ENCODE measurements at regions not wholly inside any gene's neighbourhood (a gene's known extent, or its start where the extent isn't known, plus 50 kb on each side); places are given as distances from the start of the nearest gene placed in this dataset.

DNA sequence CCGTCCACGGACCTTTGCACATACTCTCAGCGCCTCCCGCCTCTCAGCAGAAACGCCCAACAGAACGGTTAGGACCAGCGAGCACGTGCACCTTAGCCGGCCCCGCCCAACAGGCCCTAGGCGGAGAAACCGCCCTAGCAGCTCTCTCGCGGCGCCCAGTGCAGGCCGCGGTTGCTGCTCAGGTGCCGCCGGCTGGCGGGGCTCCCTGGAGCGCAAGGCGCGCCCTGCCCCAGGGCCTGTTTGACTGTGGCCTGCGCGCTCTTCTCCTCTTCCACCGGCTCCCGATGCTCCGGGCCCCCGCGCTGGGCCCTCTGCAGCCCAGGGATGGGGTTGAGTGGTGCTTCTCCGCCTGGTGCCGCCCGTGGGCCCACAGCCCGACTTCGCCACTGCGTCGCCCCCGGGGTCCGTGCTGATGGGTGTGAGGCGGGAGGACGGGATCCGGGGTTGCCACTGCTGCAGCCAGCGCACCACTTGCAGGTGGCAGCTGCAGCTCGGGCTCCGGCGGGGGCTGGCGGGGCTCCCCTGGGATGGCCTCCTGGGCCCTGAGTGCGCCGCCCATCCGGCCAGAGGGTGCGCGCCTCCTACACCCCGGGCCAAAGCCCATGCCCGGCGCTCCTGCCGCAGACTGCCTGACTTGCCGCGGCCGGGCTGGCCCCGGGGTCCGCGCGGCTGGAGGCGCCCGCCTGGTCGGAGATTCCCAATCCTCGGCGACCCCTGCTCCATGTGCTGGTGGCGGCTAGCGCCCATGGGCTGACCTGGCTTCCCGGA is 1889.4 kb upstream of the CDH9 start:
- no peak for DNase-seq
- intact Hi-C loops (cut with micrococcal nuclease): no loop called here

DNA sequence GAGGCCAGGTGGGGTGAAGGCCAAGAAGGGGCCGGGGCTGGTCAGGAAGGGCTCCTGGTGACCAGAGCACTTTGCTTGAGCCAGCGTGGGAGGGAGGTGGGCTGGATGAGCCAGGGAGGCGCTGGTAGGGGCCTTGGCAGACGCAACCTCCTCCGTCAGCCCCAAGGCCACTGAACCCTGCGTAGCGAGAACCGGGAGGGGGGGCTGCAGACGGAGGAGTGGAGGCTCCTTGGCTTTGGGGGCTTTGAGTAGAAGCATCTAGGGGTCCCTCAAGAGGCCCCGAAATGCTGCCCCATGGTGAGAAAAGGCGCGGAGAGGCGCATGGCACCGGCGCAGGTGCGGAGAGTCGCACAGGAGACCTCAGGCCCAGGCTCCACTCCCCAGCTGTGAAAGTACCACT is 1888.0 kb upstream of the CDH9 start:
- no peak overlapping the region for H3K27ac ChIP-seq (ENCODE audit: low read length)
- ATAC-seq: no peak
- no peak overlapping the region for H3K27ac Mint-ChIP-seq

More for the DNA sequence above, 1889.4 kb upstream of the CDH9 start:
- H3K4me1 ChIP-seq (ENCODE audit: control insufficient read depth, insufficient read depth, low read length): no peaks in the 10 kb centered on the region
- 46% methylated on average over 71 of the region's 71 CpGs for WGBS (ENCODE audit: insufficient coverage)
- no peaks in the 10 kb centered on the region for H3K27me3 Mint-ChIP-seq (ENCODE audit: low read depth in 2 of 2)
- no peaks in the 10 kb centered on the region for H3K4me1 Mint-ChIP-seq
- H3K36me3 Mint-ChIP-seq: no peaks in the 10 kb centered on the region
- no peaks in the 10 kb centered on the region for H3K9me3 ChIP-seq (ENCODE audit: control insufficient read depth, insufficient read depth, low read length)
- no peaks in the 10 kb centered on the region for H3K27me3 ChIP-seq (ENCODE audit: control insufficient read depth, insufficient read depth, low read length)
- H3K36me3 ChIP-seq (ENCODE audit: control insufficient read depth, insufficient read depth, low read length): no peaks in the 10 kb centered on the region
- no peak for ATAC-seq
- H3K4me3 Mint-ChIP-seq: no peak overlapping the region
- TF ChIP-seq, protein P1, sequence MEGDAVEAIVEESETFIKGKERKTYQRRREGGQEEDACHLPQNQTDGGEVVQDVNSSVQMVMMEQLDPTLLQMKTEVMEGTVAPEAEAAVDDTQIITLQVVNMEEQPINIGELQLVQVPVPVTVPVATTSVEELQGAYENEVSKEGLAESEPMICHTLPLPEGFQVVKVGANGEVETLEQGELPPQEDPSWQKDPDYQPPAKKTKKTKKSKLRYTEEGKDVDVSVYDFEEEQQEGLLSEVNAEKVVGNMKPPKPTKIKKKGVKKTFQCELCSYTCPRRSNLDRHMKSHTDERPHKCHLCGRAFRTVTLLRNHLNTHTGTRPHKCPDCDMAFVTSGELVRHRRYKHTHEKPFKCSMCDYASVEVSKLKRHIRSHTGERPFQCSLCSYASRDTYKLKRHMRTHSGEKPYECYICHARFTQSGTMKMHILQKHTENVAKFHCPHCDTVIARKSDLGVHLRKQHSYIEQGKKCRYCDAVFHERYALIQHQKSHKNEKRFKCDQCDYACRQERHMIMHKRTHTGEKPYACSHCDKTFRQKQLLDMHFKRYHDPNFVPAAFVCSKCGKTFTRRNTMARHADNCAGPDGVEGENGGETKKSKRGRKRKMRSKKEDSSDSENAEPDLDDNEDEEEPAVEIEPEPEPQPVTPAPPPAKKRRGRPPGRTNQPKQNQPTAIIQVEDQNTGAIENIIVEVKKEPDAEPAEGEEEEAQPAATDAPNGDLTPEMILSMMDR (IDR thresholded peaks at IDR 0.05): no peak
- no peak overlapping the region for H3K27ac ChIP-seq (ENCODE audit: low read length)
- H3K4me3 ChIP-seq (ENCODE audit: low read length): no peak overlapping the region
- H3K27ac Mint-ChIP-seq: no peak overlapping the region
- peaks cover 8 to 23% of the 10 kb centered on the region in 2 donors for H3K9me3 Mint-ChIP-seq

DNA sequence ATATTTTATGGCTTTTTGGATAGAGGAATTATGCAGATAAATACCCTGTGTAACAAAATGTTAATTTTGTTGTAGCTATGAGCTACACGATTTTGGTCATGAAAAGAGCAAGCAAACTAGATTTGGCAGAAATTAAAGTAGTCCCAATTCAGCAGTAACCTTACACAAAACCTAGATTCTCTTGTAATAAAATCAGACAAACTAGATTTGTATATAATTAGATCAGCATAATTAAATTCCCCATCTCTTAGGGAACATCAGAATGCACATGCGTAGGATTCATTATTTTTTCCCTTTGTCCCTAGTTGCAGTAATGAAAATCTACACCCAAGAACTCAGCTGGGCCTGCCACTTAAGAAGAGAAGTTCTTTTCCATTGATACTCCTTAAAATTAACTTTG is 1879.2 kb upstream of the CDH9 start:
- DNase-seq (no peak), ATAC-seq (no peak)
- H3K4me3 Mint-ChIP-seq: no peak overlapping the region
- intact Hi-C loops (cut with micrococcal nuclease): no loop called here
- TF ChIP-seq, protein P1 (IDR thresholded peaks at IDR 0.05): no peak
- Histone ChIP-seq H3K27me3 (ENCODE audit: control insufficient read depth, insufficient read depth, low read length) (no peaks in the 10 kb centered on the region), H3K36me3 (ENCODE audit: control insufficient read depth, insufficient read depth, low read length) (no peaks in the 10 kb centered on the region), H3K27ac (ENCODE audit: low read length) (no peak overlapping the region), H3K4me1 (ENCODE audit: control insufficient read depth, insufficient read depth, low read length) (no peaks in the 10 kb centered on the region), H3K4me3 (ENCODE audit: low read length) (no peak overlapping the region), H3K9me3 (ENCODE audit: control insufficient read depth, insufficient read depth, low read length) (peaks cover 2% of the 10 kb centered on the region)
- no peaks in the 10 kb centered on the region for H3K27me3 Mint-ChIP-seq (ENCODE audit: low read depth in 2 of 2)
- peaks cover 12 to 17% of the 10 kb centered on the region in 2 donors for H3K9me3 Mint-ChIP-seq
- 81% methylated on average over 2 of the region's 2 CpGs for WGBS (ENCODE audit: insufficient coverage)
- H3K36me3 Mint-ChIP-seq: peaks cover 7% of the 10 kb centered on the region
- H3K27ac Mint-ChIP-seq: no peak overlapping the region
- H3K4me1 Mint-ChIP-seq: no peaks in the 10 kb centered on the region

More for the DNA sequence above, 1888.0 kb upstream of the CDH9 start:
- H3K27me3 Mint-ChIP-seq (ENCODE audit: low read depth in 2 of 2): no peaks in the 10 kb centered on the region
- TF ChIP-seq, protein P1 (IDR thresholded peaks at IDR 0.05): no peak
- no peak overlapping the region for H3K4me3 Mint-ChIP-seq
- peaks cover 12 to 16% of the 10 kb centered on the region in 2 donors for H3K9me3 Mint-ChIP-seq
- no peaks in the 10 kb centered on the region for H3K27me3 ChIP-seq (ENCODE audit: control insufficient read depth, insufficient read depth, low read length)
- intact Hi-C loops (cut with micrococcal nuclease): no loop called here
- no peak overlapping the region for H3K4me3 ChIP-seq (ENCODE audit: low read length)
- H3K36me3 Mint-ChIP-seq: no peaks in the 10 kb centered on the region
- WGBS (ENCODE audit: insufficient coverage): 93% methylated on average over 17 of the region's 17 CpGs
- no peaks in the 10 kb centered on the region for H3K36me3 ChIP-seq (ENCODE audit: control insufficient read depth, insufficient read depth, low read length)
- no peak for DNase-seq
- H3K4me1 ChIP-seq (ENCODE audit: control insufficient read depth, insufficient read depth, low read length): no peaks in the 10 kb centered on the region
- H3K9me3 ChIP-seq (ENCODE audit: control insufficient read depth, insufficient read depth, low read length): no peaks in the 10 kb centered on the region
- H3K4me1 Mint-ChIP-seq: no peaks in the 10 kb centered on the region

DNA sequence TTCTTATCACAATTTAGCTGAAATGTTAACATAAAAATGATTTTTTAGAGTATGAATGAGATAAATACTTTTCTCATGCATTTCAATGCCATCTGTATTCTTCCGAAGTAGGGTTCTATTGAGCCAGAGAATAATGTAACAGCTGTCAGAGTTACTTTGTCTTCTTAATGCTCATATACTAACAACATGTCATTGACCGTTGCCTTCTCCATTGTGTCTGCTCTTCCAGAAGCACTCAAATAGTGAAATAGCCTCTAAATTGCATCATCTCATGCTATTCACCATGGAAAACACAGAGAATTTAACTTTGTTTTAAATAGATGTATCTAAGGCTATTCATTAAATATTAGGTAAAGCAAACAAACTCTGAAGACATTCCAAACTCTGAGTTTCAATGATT is 1875.9 kb upstream of the CDH9 start:
- ATAC-seq (no peak), DNase-seq (no peak)
- H3K27me3 ChIP-seq (ENCODE audit: control insufficient read depth, insufficient read depth, low read length): no peaks in the 10 kb centered on the region
- no peaks in the 10 kb centered on the region for H3K36me3 ChIP-seq (ENCODE audit: control insufficient read depth, insufficient read depth, low read length)
- no peaks in the 10 kb centered on the region for H3K4me1 Mint-ChIP-seq
- H3K4me3 Mint-ChIP-seq: no peak overlapping the region
- WGBS (ENCODE audit: insufficient coverage): 86% methylated on average over 2 of the region's 2 CpGs
- H3K4me3 ChIP-seq (ENCODE audit: low read length): no peak overlapping the region
- H3K27ac Mint-ChIP-seq: no peak overlapping the region
- no peaks in the 10 kb centered on the region for H3K36me3 Mint-ChIP-seq
- peaks cover 14 to 23% of the 10 kb centered on the region in 2 donors for H3K9me3 Mint-ChIP-seq
- intact Hi-C loops (cut with micrococcal nuclease): no loop called here
- no peak overlapping the region for H3K27ac ChIP-seq (ENCODE audit: low read length)
- H3K27me3 Mint-ChIP-seq (ENCODE audit: low read depth in 2 of 2): no peaks in the 10 kb centered on the region
- H3K4me1 ChIP-seq (ENCODE audit: control insufficient read depth, insufficient read depth, low read length): no peaks in the 10 kb centered on the region
- TF ChIP-seq, protein P1 (IDR thresholded peaks at IDR 0.05): no peak
- peaks cover 4% of the 10 kb centered on the region for H3K9me3 ChIP-seq (ENCODE audit: control insufficient read depth, insufficient read depth, low read length)
